Smooth muscle cell (in vitro differentiated cells): ENCODE measurements at regions not wholly inside any gene's neighbourhood (a gene's known extent, or its start where the extent isn't known, plus 50 kb on each side); places are given as distances from the start of the nearest gene placed in this dataset.

Experiments
- DNase-seq: peaks from one replicate; lab custom pipeline; 2025; ENCODE audit not compliant: unreplicated experiment; lab: John Stamatoyannopoulos, UW
- H2AFZ ChIP-seq: fragments of 200-600 bp; sonication (generic); 2 replicates; pipeline ENCODE4 v1.6.0; 2016; ENCODE audit warnings: antibody characterized with exemption, low read depth, mild to moderate bottlenecking
- H3F3A ChIP-seq: fragments of 200-600 bp; sonication (generic); 2 replicates; pipeline ENCODE4 v1.6.0; 2017; ENCODE audit warnings: antibody characterized with exemption, low read depth
- H3K27ac ChIP-seq: fragments of 200-600 bp; sonication (generic); 2 replicates; pipeline ENCODE4 v1.5.1; 2016; ENCODE audit warnings: low read depth, mild to moderate bottlenecking
- H3K27me3 ChIP-seq: fragments of 200-600 bp; sonication (generic); 2 replicates; pipeline ENCODE4 v1.6.1; 2016; ENCODE audit warnings: low read depth, mild to moderate bottlenecking
- H3K36me3 ChIP-seq: fragments of 200-600 bp; sonication (generic); 2 replicates; pipeline ENCODE4 v1.5.1; 2016; ENCODE audit warnings: low read depth
- H3K4me1 ChIP-seq: fragments of 200-600 bp; sonication (generic); 2 replicates; pipeline ENCODE4 v1.5.1; 2016; ENCODE audit warnings: low read depth
- H3K4me2 ChIP-seq: fragments of 200-600 bp; sonication (generic); 2 replicates; pipeline ENCODE4 v1.6.0; 2016; ENCODE audit warnings: mild to moderate bottlenecking
- H3K4me3 ChIP-seq: fragments of 200-600 bp; sonication (generic); 2 replicates; pipeline ENCODE4 v1.5.1; 2016; ENCODE audit warnings: mild to moderate bottlenecking
- H3K79me2 ChIP-seq: fragments of 200-600 bp; sonication (generic); 2 replicates; pipeline ENCODE4 v1.6.0; 2016; ENCODE audit warnings: low read depth, mild to moderate bottlenecking
- H3K9ac ChIP-seq: fragments of 200-600 bp; sonication (generic); 2 replicates; pipeline ENCODE4 v1.6.0; 2016; ENCODE audit warnings: low read depth
- H3K9me3 ChIP-seq: fragments of 200-600 bp; sonication (generic); replicated peaks from 2 replicates; pipeline ENCODE4 v1.5.1; 2016; ENCODE audit warnings: low read depth
- H4K20me1 ChIP-seq: fragments of 200-600 bp; sonication (generic); 2 replicates; pipeline ENCODE4 v1.6.0; 2016; ENCODE audit warnings: low read depth
- WGBS: methylation state at CpG from one replicate; pipeline ENCODE4 v1.1.7; 2016; ENCODE audit warnings: low lambda C conversion rate; 5-methylcytosine and 5-hydroxymethylcytosine counted together
- TF ChIP-seq, protein P1 (sequence below): fragments of 200-600 bp; sonication (generic); IDR thresholded peaks from 2 replicates; pipeline ENCODE4 v1.5.1; 2017; ENCODE audit warnings: borderline replicate concordance, mild to moderate bottlenecking, antibody characterized with exemption; ENCODE audit not compliant: insufficient read depth, poor library complexity, severe bottlenecking

DNA sequence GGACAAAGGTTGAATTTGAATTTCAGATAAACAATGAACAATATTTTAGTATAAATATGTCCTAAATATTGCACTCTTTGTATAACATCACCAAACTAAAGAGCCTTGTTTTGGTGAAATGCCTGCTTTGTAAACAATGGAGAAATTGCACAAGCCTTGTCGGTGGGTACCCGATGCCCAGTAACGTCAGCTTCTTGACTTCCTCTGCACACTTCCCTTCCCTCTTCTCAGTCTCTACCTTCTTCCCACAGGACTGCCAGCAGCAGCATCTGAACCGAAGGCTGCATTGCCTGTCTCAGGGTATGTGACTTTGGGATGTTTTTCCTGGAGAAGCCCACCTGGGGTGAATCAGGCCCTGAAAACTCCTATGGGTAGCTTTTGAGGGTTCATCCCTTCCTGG is 113.9 kb downstream of the UTP18 start:
- Histone ChIP-seq H3K4me3 (no peak overlapping the region), H3K27ac (no peak overlapping the region), H3K79me2 (no peaks in the 10 kb centered on the region), H4K20me1 (no peaks in the 10 kb centered on the region), H2AFZ (no peak overlapping the region), H3K27me3 (peaks cover 4% of the 10 kb centered on the region), H3K9me3 (no peaks in the 10 kb centered on the region), H3K36me3 (no peaks in the 10 kb centered on the region), H3F3A (no peaks in the 10 kb centered on the region), H3K9ac (no peak overlapping the region), H3K4me2 (no peak overlapping the region), H3K4me1 (peaks cover 4% of the 10 kb centered on the region)
- TF ChIP-seq, protein P1, sequence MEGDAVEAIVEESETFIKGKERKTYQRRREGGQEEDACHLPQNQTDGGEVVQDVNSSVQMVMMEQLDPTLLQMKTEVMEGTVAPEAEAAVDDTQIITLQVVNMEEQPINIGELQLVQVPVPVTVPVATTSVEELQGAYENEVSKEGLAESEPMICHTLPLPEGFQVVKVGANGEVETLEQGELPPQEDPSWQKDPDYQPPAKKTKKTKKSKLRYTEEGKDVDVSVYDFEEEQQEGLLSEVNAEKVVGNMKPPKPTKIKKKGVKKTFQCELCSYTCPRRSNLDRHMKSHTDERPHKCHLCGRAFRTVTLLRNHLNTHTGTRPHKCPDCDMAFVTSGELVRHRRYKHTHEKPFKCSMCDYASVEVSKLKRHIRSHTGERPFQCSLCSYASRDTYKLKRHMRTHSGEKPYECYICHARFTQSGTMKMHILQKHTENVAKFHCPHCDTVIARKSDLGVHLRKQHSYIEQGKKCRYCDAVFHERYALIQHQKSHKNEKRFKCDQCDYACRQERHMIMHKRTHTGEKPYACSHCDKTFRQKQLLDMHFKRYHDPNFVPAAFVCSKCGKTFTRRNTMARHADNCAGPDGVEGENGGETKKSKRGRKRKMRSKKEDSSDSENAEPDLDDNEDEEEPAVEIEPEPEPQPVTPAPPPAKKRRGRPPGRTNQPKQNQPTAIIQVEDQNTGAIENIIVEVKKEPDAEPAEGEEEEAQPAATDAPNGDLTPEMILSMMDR, result no peak
- WGBS, result 74% methylated on average over 4 of the region's 4 CpGs
- no peak for DNase-seq

DNA sequence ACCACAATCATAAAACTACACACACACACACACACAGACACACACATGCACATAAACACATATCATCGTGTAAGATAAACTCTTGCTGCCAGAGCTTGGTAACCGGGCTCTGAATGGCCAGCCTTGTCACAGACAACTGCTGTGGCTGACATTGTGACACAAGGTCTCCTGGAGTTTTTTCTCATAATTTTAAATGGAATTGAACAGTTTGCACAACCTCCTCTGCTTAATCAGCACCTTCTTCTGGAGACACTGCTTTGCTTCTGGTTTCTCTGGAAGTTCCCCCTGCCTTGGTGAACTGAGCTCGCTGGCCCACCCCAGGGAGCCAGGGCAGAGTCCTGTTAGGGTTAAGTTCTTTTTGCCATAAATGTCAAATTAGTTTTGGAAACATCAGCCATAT is 115.4 kb downstream of the UTP18 start:
- DNase-seq, result no peak

DNA sequence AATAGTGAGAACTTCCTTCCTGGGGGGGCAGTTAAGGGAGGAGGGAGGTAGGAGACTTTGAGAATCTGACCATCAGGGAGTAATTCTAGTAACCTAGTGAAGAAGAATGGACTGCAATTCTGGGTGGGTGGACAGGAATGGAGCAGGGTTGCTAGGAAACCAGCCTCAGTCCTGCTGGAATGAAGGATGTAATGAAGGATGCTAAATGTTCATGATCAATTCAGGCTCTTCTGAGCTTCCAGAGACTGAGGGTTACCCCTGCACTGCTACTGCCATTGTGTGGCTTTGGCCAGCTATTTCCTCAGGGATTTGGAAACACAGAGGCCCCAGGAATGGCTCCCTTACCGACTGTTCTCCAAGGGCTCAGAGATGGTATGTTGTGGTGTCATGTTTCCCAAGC is 116.4 kb downstream of the UTP18 start:
- peaks cover 4% of the 10 kb centered on the region for H3K27me3 ChIP-seq
- no peaks in the 10 kb centered on the region for H3F3A ChIP-seq
- H3K4me1 ChIP-seq, result peaks cover 3% of the 10 kb centered on the region
- no peak for DNase-seq
- H4K20me1 ChIP-seq, result no peaks in the 10 kb centered on the region
- H3K36me3 ChIP-seq, result no peaks in the 10 kb centered on the region
- TF ChIP-seq, protein P1, result no peak
- H3K9me3 ChIP-seq, result no peaks in the 10 kb centered on the region
- H3K4me2 ChIP-seq, result no peak overlapping the region
- no peak overlapping the region for H2AFZ ChIP-seq
- no peak overlapping the region for H3K4me3 ChIP-seq
- no peak overlapping the region for H3K9ac ChIP-seq
- WGBS, result 100% methylated on average over 1 of the region's 1 CpG
- no peak overlapping the region for H3K27ac ChIP-seq
- H3K79me2 ChIP-seq, result no peaks in the 10 kb centered on the region

More for the DNA sequence above, 115.4 kb downstream of the UTP18 start:
- peaks cover 4% of the 10 kb centered on the region for H3K27me3 ChIP-seq
- no peak overlapping the region for H3K4me2 ChIP-seq
- peaks cover 4% of the 10 kb centered on the region for H3K4me1 ChIP-seq
- TF ChIP-seq, protein P1, result no peak
- WGBS, result 93% methylated on average over 3 of the region's 3 CpGs
- no peak overlapping the region for H2AFZ ChIP-seq
- no peak overlapping the region for H3K4me3 ChIP-seq
- no peaks in the 10 kb centered on the region for H3K9me3 ChIP-seq
- no peak overlapping the region for H3K27ac ChIP-seq
- no peak overlapping the region for H3K9ac ChIP-seq
- no peaks in the 10 kb centered on the region for H3K36me3 ChIP-seq
- H4K20me1 ChIP-seq, result no peaks in the 10 kb centered on the region
- H3K79me2 ChIP-seq, result no peaks in the 10 kb centered on the region
- H3F3A ChIP-seq, result no peaks in the 10 kb centered on the region

DNA sequence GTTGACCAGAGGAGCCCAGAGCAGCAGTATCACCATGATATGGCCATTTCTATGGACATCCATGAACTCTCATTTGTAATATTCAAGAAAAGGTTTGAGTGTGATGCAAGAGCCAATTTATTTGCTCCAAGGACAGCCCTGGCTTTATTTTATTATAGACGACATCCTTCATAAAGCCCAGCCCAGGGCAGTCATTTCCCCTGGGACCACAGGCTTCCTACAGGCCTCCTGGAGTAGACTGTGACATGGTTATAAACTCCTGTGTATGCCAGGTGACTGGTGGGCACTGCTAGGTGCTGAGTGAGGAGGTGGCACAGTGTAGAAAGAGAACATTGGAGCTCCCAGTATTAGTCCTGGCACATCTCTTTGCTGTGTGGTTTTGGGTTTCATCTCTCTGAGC is 120.9 kb downstream of the UTP18 start:
- H3F3A ChIP-seq, result no peaks in the 10 kb centered on the region
- H2AFZ ChIP-seq, result no peak overlapping the region
- no peak overlapping the region for H3K9ac ChIP-seq
- H3K79me2 ChIP-seq, result no peaks in the 10 kb centered on the region
- no peak overlapping the region for H3K4me2 ChIP-seq
- WGBS, result 84% methylated on average over 1 of the region's 1 CpG
- H3K27ac ChIP-seq, result no peak overlapping the region
- no peaks in the 10 kb centered on the region for H4K20me1 ChIP-seq
- no peak for DNase-seq
- TF ChIP-seq, protein P1, result no peak
- H3K27me3 ChIP-seq, result peaks cover 4% of the 10 kb centered on the region
- H3K4me3 ChIP-seq, result no peak overlapping the region
- H3K9me3 ChIP-seq, result no peaks in the 10 kb centered on the region
- no peaks in the 10 kb centered on the region for H3K4me1 ChIP-seq
- no peaks in the 10 kb centered on the region for H3K36me3 ChIP-seq
